ENCODE measurements at regions not wholly inside any gene's neighbourhood (a gene's known extent, or its start where the extent isn't known, plus 50 kb on each side); places are given as distances from the start of the nearest gene placed in this dataset.
"Not testable (repeated sequence)": the region's sequence is repeated elsewhere in the genome, so short reads cannot be mapped to it uniquely, and the experiment has no call there.

DNA sequence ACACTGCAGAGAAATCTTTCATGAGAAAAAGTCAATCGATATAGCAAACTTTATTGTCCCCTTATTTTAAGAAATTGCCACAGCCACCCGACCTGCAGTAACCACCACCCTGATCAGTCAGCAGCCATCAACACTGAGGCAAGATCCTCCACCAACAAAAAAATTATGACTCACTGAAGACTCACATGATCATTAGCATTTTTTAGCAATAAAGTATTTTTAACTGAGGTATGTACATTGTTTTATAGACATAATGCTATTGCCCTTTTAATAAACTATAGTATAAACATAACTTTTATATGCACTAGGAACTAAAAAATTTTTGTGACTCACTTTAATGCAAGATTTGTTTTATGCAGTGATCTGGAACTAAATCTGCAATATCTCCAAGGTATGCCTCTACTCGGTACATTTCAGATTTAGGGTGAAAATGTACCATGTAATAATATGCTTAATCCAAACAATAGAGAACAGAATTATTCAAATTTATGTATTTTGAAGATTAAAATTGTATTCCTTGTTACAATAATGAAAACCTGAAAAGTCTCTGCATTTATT is 79.2 kb upstream of the CEP126 start:
- no peak for TF ChIP-seq CTCF (IDR thresholded peaks at IDR 0.05)
- H3K9me3 Mint-ChIP-seq (ENCODE audit: unreplicated experiment), result peaks cover 4% of the 10 kb centered on the region
- no peaks in the 10 kb centered on the region for H3K27me3 Mint-ChIP-seq (ENCODE audit: unreplicated experiment)
- H3K27ac Mint-ChIP-seq (ENCODE audit: unreplicated experiment), result no peak overlapping the region
- no peak for DNase-seq (ENCODE audit: extremely low spot score, unreplicated experiment)
- H3K4me1 Mint-ChIP-seq (ENCODE audit: unreplicated experiment), result peaks cover 4% of the 10 kb centered on the region
- no peaks in the 10 kb centered on the region for H3K36me3 Mint-ChIP-seq (ENCODE audit: unreplicated experiment)
- no peak overlapping the region for H3K4me3 Mint-ChIP-seq (ENCODE audit: unreplicated experiment)

DNA sequence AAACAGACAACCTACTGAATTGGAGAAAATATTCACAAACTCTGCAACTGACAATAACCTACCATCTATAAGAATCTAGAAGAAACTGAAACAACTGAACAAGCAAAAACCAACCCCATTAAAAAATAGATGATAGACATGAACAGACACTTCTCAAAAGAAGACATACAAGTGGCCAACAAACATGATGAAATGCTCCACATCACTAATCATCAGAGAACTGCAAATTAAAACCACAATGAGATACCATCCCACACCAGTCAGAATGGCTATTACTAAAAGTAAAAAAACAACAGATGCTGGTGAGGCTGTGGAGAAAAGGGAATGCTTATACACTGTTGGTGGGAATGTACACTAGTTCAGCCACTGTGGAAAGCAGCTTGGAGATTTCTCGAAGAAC is 84.3 kb upstream of the CEP126 start:
- not testable (repeated sequence) for H3K9me3 Mint-ChIP-seq (ENCODE audit: unreplicated experiment); H3K36me3 Mint-ChIP-seq (ENCODE audit: unreplicated experiment); H3K4me1 Mint-ChIP-seq (ENCODE audit: unreplicated experiment); H3K27ac Mint-ChIP-seq (ENCODE audit: unreplicated experiment); H3K4me3 Mint-ChIP-seq (ENCODE audit: unreplicated experiment); H3K27me3 Mint-ChIP-seq (ENCODE audit: unreplicated experiment); DNase-seq (ENCODE audit: extremely low spot score, unreplicated experiment)

GRCh38 chr11:101825531-101825930 is 89.3 kb upstream of the CEP126 start:
- no peaks in the 10 kb centered on the region for H3K9me3 Mint-ChIP-seq (ENCODE audit: unreplicated experiment)
- peaks cover 14% of the 10 kb centered on the region for H3K4me1 Mint-ChIP-seq (ENCODE audit: unreplicated experiment)
- no peak for DNase-seq (ENCODE audit: extremely low spot score, unreplicated experiment)
- H3K27ac Mint-ChIP-seq (ENCODE audit: unreplicated experiment), result no peak overlapping the region
- TF ChIP-seq CTCF (IDR thresholded peaks at IDR 0.05), result no peak
- peaks cover 6% of the 10 kb centered on the region for H3K27me3 Mint-ChIP-seq (ENCODE audit: unreplicated experiment)
- H3K4me3 Mint-ChIP-seq (ENCODE audit: unreplicated experiment), result no peak overlapping the region
- H3K36me3 Mint-ChIP-seq (ENCODE audit: unreplicated experiment), result no peaks in the 10 kb centered on the region

DNA sequence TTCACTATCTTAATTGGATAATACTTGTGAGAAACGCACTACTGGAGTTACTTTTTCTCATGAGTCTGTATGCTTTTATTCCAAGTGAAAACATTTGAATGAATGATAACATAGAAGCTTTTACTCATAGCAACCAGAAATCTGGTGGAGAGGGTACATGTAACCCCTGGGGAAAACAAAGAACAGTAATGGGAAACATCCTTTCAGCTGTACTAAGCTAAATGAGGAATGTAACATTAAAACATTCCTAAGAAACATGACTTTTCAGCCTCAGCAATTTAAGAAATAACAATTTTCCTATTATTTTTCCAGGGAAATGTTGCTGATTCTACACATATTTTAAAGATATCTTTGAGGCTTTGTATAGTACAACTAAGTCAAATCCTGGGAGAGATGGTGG is 97.2 kb upstream of the CEP126 start:
- H3K36me3 Mint-ChIP-seq (ENCODE audit: unreplicated experiment), result peaks cover 2% of the 10 kb centered on the region
- no peak overlapping the region for H3K4me3 Mint-ChIP-seq (ENCODE audit: unreplicated experiment)
- H3K9me3 Mint-ChIP-seq (ENCODE audit: unreplicated experiment), result no peaks in the 10 kb centered on the region
- peak overlapping the region; percentile 89 for H3K27ac Mint-ChIP-seq (ENCODE audit: unreplicated experiment)
- H3K27me3 Mint-ChIP-seq (ENCODE audit: unreplicated experiment), result no peaks in the 10 kb centered on the region
- TF ChIP-seq CTCF (IDR thresholded peaks at IDR 0.05), result no peak
- peaks cover 45% of the 10 kb centered on the region for H3K4me1 Mint-ChIP-seq (ENCODE audit: unreplicated experiment)
- no peak for DNase-seq (ENCODE audit: extremely low spot score, unreplicated experiment)

DNA sequence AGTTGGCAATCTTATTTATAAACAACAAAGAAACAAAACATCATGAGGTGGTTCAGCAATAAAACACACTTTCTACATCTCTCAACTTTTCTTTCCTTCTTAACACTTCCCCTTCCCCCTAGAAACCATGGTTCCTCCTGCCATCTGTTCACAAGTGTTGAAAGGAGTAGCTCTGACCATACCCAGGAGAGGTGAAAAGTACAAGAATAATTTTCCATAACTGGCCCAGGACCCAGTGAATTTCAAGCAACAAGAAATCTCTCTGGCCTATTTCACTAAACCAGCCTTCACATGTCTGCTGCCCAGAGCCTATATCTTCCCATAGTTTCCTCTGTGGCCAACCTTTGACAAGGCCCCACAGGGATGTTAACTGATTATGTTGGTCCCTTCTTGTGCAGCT is 98.2 kb upstream of the CEP126 start:
- no peak for TF ChIP-seq CTCF (IDR thresholded peaks at IDR 0.05)
- Mint-ChIP-seq H3K27me3 (ENCODE audit: unreplicated experiment) (no peaks in the 10 kb centered on the region), H3K9me3 (ENCODE audit: unreplicated experiment) (no peaks in the 10 kb centered on the region), H3K27ac (ENCODE audit: unreplicated experiment) (peak overlapping the region; percentile 89), H3K4me1 (ENCODE audit: unreplicated experiment) (peaks cover 48% of the 10 kb centered on the region), H3K4me3 (ENCODE audit: unreplicated experiment) (no peak overlapping the region), H3K36me3 (ENCODE audit: unreplicated experiment) (peaks cover 5% of the 10 kb centered on the region)
- no peak for DNase-seq (ENCODE audit: extremely low spot score, unreplicated experiment)

DNA sequence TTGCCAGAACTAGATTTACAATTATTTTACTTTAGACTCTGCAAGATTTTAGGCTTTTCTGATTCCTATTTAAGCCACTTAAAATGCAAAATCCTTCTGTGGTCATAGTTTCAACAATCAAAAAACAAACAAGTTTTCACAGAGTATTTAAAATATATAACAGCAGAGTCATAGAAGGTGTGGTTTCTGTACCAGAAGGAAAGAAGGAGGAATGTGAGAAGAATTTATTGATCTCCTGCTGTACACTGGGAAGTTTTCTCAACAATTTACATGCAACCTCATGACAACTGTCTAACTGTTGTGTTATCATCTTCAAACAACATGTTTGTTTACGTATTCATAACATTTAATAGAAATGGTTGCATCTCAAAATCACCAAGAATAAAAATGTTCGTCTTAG is 102.3 kb upstream of the CEP126 start:
- Mint-ChIP-seq H3K36me3 (ENCODE audit: unreplicated experiment) (peaks cover 8% of the 10 kb centered on the region), H3K4me3 (ENCODE audit: unreplicated experiment) (no peak overlapping the region), H3K4me1 (ENCODE audit: unreplicated experiment) (peaks cover 33% of the 10 kb centered on the region), H3K27me3 (ENCODE audit: unreplicated experiment) (no peaks in the 10 kb centered on the region), H3K27ac (ENCODE audit: unreplicated experiment) (no peak overlapping the region), H3K9me3 (ENCODE audit: unreplicated experiment) (no peaks in the 10 kb centered on the region)
- DNase-seq (ENCODE audit: extremely low spot score, unreplicated experiment), result no peak
- TF ChIP-seq CTCF (IDR thresholded peaks at IDR 0.05), result no peak

Data from osteocyte (in vitro differentiated cells).